ENCODE measurements at regions not wholly inside any gene's neighbourhood (a gene's known extent, or its start where the extent isn't known, plus 50 kb on each side); places are given as distances from the start of the nearest gene placed in this dataset.

DNA sequence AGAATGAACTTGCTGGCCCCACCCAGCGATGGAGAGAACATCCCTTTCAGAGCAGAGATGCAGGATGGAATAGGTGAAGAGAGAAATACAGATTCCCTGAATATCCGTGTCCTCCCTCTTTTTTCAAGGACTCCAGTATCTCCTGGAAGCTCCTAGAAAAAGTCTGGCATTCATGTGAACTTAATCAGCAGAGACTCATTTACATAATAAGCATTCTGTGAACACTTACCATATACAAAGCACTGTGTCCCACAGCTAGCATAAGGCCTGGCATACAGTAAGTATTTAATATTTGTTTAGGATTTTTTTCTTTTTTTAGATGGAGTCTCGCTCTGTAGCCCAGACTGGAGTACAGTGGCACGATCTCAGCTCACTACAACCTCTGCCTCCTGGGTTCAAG, 208.5 kb upstream of the RPL38 start:
- Mint-ChIP-seq H3K9me3 (ENCODE audit: unreplicated experiment) (no peaks in the 10 kb centered on the region), H3K27ac (ENCODE audit: unreplicated experiment) (no peak overlapping the region), H3K4me1 (ENCODE audit: unreplicated experiment) (no peaks in the 10 kb centered on the region), H3K36me3 (ENCODE audit: low read depth, unreplicated experiment) (no peaks in the 10 kb centered on the region), H3K4me3 (ENCODE audit: unreplicated experiment) (no peak overlapping the region), H3K27me3 (ENCODE audit: unreplicated experiment) (peaks cover 1% of the 10 kb centered on the region)
- TF ChIP-seq, protein P1, sequence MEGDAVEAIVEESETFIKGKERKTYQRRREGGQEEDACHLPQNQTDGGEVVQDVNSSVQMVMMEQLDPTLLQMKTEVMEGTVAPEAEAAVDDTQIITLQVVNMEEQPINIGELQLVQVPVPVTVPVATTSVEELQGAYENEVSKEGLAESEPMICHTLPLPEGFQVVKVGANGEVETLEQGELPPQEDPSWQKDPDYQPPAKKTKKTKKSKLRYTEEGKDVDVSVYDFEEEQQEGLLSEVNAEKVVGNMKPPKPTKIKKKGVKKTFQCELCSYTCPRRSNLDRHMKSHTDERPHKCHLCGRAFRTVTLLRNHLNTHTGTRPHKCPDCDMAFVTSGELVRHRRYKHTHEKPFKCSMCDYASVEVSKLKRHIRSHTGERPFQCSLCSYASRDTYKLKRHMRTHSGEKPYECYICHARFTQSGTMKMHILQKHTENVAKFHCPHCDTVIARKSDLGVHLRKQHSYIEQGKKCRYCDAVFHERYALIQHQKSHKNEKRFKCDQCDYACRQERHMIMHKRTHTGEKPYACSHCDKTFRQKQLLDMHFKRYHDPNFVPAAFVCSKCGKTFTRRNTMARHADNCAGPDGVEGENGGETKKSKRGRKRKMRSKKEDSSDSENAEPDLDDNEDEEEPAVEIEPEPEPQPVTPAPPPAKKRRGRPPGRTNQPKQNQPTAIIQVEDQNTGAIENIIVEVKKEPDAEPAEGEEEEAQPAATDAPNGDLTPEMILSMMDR (IDR thresholded peaks at IDR 0.05; ENCODE audit: unreplicated experiment): no peak
- DNase-seq (ENCODE audit: low spot score): no peak

DNA sequence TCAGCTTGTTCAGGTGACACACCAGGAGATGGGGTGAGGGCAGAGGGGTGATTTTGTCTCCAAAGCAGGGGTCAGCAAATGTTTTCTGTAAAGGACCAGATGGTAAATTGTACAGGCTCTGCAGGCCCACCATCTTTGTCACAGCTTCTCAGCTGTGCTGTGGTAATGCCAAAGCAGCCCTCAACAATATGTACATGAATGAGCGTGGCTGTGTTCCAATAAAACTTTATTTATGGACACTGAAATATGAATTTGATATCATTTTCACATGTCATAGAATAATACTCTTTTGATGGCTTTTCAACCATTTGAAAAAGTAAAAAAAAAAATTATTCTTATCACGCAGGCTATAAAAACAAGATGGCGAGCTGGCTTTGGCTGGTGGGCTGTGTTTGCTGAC, 206.4 kb upstream of the RPL38 start:
- Mint-ChIP-seq H3K4me1 (ENCODE audit: unreplicated experiment) (no peaks in the 10 kb centered on the region), H3K36me3 (ENCODE audit: low read depth, unreplicated experiment) (no peaks in the 10 kb centered on the region), H3K27me3 (ENCODE audit: unreplicated experiment) (peaks cover 2% of the 10 kb centered on the region), H3K27ac (ENCODE audit: unreplicated experiment) (no peak overlapping the region), H3K4me3 (ENCODE audit: unreplicated experiment) (no peak overlapping the region), H3K9me3 (ENCODE audit: unreplicated experiment) (no peaks in the 10 kb centered on the region)
- TF ChIP-seq, protein P1 (IDR thresholded peaks at IDR 0.05; ENCODE audit: unreplicated experiment): no peak
- DNase-seq (ENCODE audit: low spot score): no peak

DNA sequence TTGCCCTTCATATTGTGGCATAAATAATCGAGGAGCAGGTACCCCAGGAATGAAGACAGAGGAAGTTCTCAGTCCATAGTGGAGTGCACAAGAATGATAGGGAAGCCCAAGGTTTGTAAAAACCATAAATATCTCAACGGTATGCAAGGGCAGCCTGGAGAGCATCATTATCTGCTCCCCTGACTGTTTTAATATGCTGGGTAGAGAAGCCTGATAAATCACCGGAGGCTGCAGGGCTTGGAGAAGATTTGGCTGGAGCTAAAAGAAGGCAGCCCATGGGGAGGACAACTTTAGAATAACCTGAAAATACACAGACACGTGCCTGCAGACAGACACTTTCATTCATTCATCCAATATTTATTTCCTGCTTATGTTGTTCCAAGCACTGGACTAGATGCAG, 205.2 kb upstream of the RPL38 start:
- no peak for DNase-seq (ENCODE audit: low spot score)
- TF ChIP-seq, protein P1 (IDR thresholded peaks at IDR 0.05; ENCODE audit: unreplicated experiment): no peak
- Mint-ChIP-seq H3K9me3 (ENCODE audit: unreplicated experiment) (no peaks in the 10 kb centered on the region), H3K36me3 (ENCODE audit: low read depth, unreplicated experiment) (no peaks in the 10 kb centered on the region), H3K4me1 (ENCODE audit: unreplicated experiment) (no peaks in the 10 kb centered on the region), H3K27me3 (ENCODE audit: unreplicated experiment) (peaks cover 2% of the 10 kb centered on the region), H3K4me3 (ENCODE audit: unreplicated experiment) (no peak overlapping the region), H3K27ac (ENCODE audit: unreplicated experiment) (no peak overlapping the region)

DNA sequence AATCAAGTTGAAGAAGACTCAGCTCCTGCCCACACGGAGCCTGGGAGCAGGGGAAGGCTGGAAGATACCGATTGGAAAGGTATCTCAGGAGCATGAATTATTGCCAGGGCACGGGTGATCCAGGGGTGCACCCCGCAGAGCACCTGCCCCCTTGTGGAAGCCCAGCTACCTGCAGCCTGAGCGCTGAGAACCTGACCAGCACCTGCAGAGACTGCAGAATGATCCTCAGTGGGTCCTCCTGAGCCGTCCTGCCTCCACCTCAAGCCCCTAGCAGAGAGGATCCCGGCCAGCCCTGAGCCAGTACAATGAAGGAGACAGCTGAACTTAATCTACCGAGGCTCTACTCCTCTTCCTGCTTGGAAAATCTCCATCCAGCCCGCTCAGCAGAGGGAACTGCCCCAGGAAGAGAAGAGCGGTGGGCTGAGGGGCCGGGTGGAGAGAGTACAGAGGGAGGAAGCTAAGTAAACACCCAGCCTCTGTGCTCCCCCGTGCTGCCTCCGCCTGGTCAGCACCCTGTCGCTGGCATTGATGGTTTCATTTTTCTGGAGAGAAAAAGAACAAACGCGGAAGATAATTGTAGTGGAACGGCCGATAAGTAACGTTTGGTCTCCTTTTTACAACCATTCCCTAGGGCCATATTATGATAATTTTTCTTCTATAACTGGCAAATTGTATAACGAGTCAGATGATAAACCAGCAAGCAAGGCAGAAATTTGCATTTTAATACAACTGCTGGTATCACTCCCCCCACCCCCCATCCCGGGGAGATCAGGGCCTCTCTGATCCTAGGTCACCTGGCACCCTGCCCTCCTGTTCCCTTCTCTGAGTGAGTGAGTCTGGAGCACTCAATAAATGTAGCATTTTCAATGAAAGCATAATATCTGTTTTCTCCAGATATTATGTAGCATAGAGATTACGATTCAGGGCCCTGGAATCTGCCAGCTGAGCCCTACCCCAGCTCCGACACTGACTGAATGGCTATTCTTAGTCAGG, 204.5 kb upstream of the RPL38 start:
- peaks cover 2% of the 10 kb centered on the region for H3K27me3 Mint-ChIP-seq (ENCODE audit: unreplicated experiment)
- no peaks in the 10 kb centered on the region for H3K4me1 Mint-ChIP-seq (ENCODE audit: unreplicated experiment)
- H3K27ac Mint-ChIP-seq (ENCODE audit: unreplicated experiment): no peak overlapping the region
- H3K36me3 Mint-ChIP-seq (ENCODE audit: low read depth, unreplicated experiment): no peaks in the 10 kb centered on the region
- peak; percentile 80 for DNase-seq (ENCODE audit: low spot score)
- no peak overlapping the region for H3K4me3 Mint-ChIP-seq (ENCODE audit: unreplicated experiment)
- no peaks in the 10 kb centered on the region for H3K9me3 Mint-ChIP-seq (ENCODE audit: unreplicated experiment)
- TF ChIP-seq, protein P1 (IDR thresholded peaks at IDR 0.05; ENCODE audit: unreplicated experiment): peak; percentile 90

DNA sequence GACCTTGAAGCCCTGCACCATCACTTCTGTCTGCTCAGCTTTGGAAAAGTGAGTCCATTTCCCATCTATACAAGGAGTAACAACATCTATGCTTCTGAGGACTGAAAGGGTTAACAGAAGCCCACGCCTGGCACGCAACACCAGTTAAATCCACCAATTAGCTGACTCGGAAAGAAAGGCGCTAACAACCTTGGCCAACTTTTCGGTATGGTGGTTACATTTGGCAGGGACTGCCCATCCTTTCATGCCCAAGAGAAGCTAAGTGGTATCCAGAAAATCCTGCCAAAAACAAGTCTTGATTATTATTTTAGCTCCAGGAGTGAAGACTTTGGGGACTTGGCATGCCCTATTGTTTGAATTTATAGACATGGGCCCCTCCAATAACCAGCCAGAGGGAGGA, 202.3 kb upstream of the RPL38 start:
- Mint-ChIP-seq H3K9me3 (ENCODE audit: unreplicated experiment) (no peaks in the 10 kb centered on the region), H3K4me3 (ENCODE audit: unreplicated experiment) (no peak overlapping the region), H3K4me1 (ENCODE audit: unreplicated experiment) (no peaks in the 10 kb centered on the region), H3K27me3 (ENCODE audit: unreplicated experiment) (peaks cover 2% of the 10 kb centered on the region), H3K36me3 (ENCODE audit: low read depth, unreplicated experiment) (no peaks in the 10 kb centered on the region), H3K27ac (ENCODE audit: unreplicated experiment) (no peak overlapping the region)
- TF ChIP-seq, protein P1 (IDR thresholded peaks at IDR 0.05; ENCODE audit: unreplicated experiment): no peak
- no peak for DNase-seq (ENCODE audit: low spot score)

Data from endothelial cell (in vitro differentiated cells).